IMR-90 (cell line): ENCODE measurements at regions not wholly inside any gene's neighbourhood (a gene's known extent, or its start where the extent isn't known, plus 50 kb on each side); places are given as distances from the start of the nearest gene placed in this dataset.

Experiments
- ATAC-seq: fragments of 200-7000 bp; cut with Tn5 transposase; 2 replicates; pipeline ENCODE4 v1.9.1; 2020; ENCODE audit warnings: low read depth, mild to moderate bottlenecking, moderate library complexity
- BruUV-seq: library from RNA; stranded (reverse); fragments of 400-500 nt; replicated peaks from 2 replicates; lab custom pipeline; 2021; lab: Mats Ljungman, UMichigan
- CTCF ChIA-PET: fragments of 300-600 bp; formaldehyde crosslinking; extraction: SDS; loops from one replicate; lab custom pipeline; 2021; ENCODE audit warnings: antibody characterized with exemption; lab: Yijun Ruan, JAX
- POLR2A ChIA-PET: fragments of 300-600 bp; sonication (Branson Sonifier 250); formaldehyde crosslinking; loops from one replicate; lab custom pipeline; 2022; ENCODE audit warnings: antibody characterized with exemption; ENCODE audit not compliant: unreplicated experiment; lab: Charles Lee
- DNase-seq: peaks from one replicate; pipeline ENCODE4 v3.0.0; 2013
- H2AFZ ChIP-seq: replicated peaks from 2 replicates; pipeline ENCODE3; 2013; ENCODE audit warnings: low read length, mild to moderate bottlenecking; ENCODE audit not compliant: poor library complexity
- H2AK5ac ChIP-seq: 2 replicates; pipeline ENCODE4 v1.6.1; 2013; ENCODE audit warnings: low read depth, low read length, inconsistent platforms
- H2AK9ac ChIP-seq: replicated peaks from 2 replicates; pipeline ENCODE3; 2013; ENCODE audit warnings: mild to moderate bottlenecking, low read depth, low read length, moderate library complexity; ENCODE audit not compliant: poor library complexity
- H2BK120ac ChIP-seq: 2 replicates; pipeline ENCODE4 v1.6.1; 2013; ENCODE audit warnings: low read depth, low read length, inconsistent platforms
- H2BK15ac ChIP-seq: 3 replicates; pipeline ENCODE4 v1.6.1; 2013; ENCODE audit warnings: low read depth, low read length, inconsistent platforms
- H2BK20ac ChIP-seq: 2 replicates; pipeline ENCODE4 v1.6.1; 2013; ENCODE audit warnings: low read depth, mild to moderate bottlenecking, inconsistent platforms, low read length, moderate library complexity
- H2BK5ac ChIP-seq: 2 replicates; pipeline ENCODE4 v1.6.1; 2013; ENCODE audit warnings: mild to moderate bottlenecking, low read depth, low read length, inconsistent platforms; ENCODE audit not compliant: poor library complexity, severe bottlenecking
- H3K14ac ChIP-seq: replicated peaks from 2 replicates; pipeline ENCODE4 v1.6.1; 2013; ENCODE audit warnings: low read depth, low read length, inconsistent platforms
- H3K18ac ChIP-seq: 2 replicates; pipeline ENCODE4 v1.6.1; 2013; ENCODE audit warnings: low read depth, low read length, control low read depth
- H3K23ac ChIP-seq: 2 replicates; pipeline ENCODE4 v1.6.1; 2013; ENCODE audit warnings: low read depth, low read length, inconsistent platforms
- H3K27ac ChIP-seq: 2 replicates; pipeline ENCODE4 v1.5.1; 2013; ENCODE audit warnings: mild to moderate bottlenecking, control low read depth, low read length; ENCODE audit not compliant: insufficient read depth
- H3K27me3 ChIP-seq: 2 replicates; pipeline ENCODE4 v1.6.1; 2013; ENCODE audit warnings: low read length; ENCODE audit not compliant: control insufficient read depth, insufficient read depth
- H3K36me3 ChIP-seq: 2 replicates; pipeline ENCODE4 v1.6.1; 2013; ENCODE audit warnings: low read length, mixed read lengths; ENCODE audit not compliant: control insufficient read depth, insufficient read depth
- H3K4ac ChIP-seq: 2 replicates; pipeline ENCODE4 v1.6.1; 2013; ENCODE audit warnings: low read depth, low read length, inconsistent platforms
- H3K4me1 ChIP-seq: 2 replicates; pipeline ENCODE4 v1.6.1; 2013; ENCODE audit warnings: low read length, mixed read lengths; ENCODE audit not compliant: control insufficient read depth, insufficient read depth
- H3K4me2 ChIP-seq: 2 replicates; pipeline ENCODE4 v1.6.1; 2013; ENCODE audit warnings: low read depth, mild to moderate bottlenecking, control low read depth, low read length, moderate library complexity
- H3K4me3 ChIP-seq: 2 replicates; pipeline ENCODE4 v1.5.1; 2013; ENCODE audit warnings: low read depth, mild to moderate bottlenecking, control low read depth, low read length, moderate library complexity; ENCODE audit not compliant: insufficient read depth
- H3K56ac ChIP-seq: 2 replicates; pipeline ENCODE4 v1.6.1; 2013; ENCODE audit warnings: low read length, inconsistent platforms; ENCODE audit not compliant: insufficient read depth; ENCODE audit errors: extremely low read depth
- H3K79me1 ChIP-seq, 2 experiments: 2 replicates each; pipeline ENCODE4 v1.6.1; 2013; ENCODE audit warnings: low read length in 2 of 2, inconsistent platforms in 1 of 2, low read depth in 1 of 2
- H3K9ac ChIP-seq: 2 replicates; pipeline ENCODE4 v1.6.1; 2013; ENCODE audit warnings: low read depth, low read length, control low read depth
- H3K9me1 ChIP-seq: 2 replicates; pipeline ENCODE4 v1.6.1; 2013; ENCODE audit warnings: low read length, inconsistent platforms; ENCODE audit not compliant: insufficient read depth
- H3K9me3 ChIP-seq: 2 replicates; pipeline ENCODE4 v1.6.1; 2013; ENCODE audit warnings: low read length; ENCODE audit not compliant: control insufficient read depth, insufficient read depth
- H4K20me1 ChIP-seq: 2 replicates; pipeline ENCODE4 v1.6.1; 2013; ENCODE audit warnings: low read length, inconsistent platforms; ENCODE audit not compliant: insufficient read depth
- H4K5ac ChIP-seq: 2 replicates; pipeline ENCODE4 v1.6.1; 2013; ENCODE audit warnings: mild to moderate bottlenecking, low read depth, low read length, control low read depth
- H4K8ac ChIP-seq, 2 experiments: 2 replicates each; pipeline ENCODE4 v1.6.1; 2013; ENCODE audit warnings: low read depth in 2 of 2, low read length in 2 of 2, control low read depth in 1 of 2, inconsistent platforms in 1 of 2
- H4K91ac ChIP-seq: 2 replicates; pipeline ENCODE4 v1.6.1; 2013; ENCODE audit warnings: low read depth, low read length, inconsistent platforms; ENCODE audit not compliant: insufficient read depth
- CEBPB ChIP-seq: IDR thresholded peaks from 2 replicates; pipeline ENCODE4 v1.6.1; 2012; ENCODE audit warnings: low read depth, low read length, improper control_type of control experiment
- FOS ChIP-seq: fragments of 150-350 bp; IDR thresholded peaks from 2 replicates; pipeline ENCODE4 v1.6.1; 2016; ENCODE audit warnings: low read depth, low read length
- MAZ ChIP-seq: IDR thresholded peaks from 2 replicates; pipeline ENCODE4 v1.6.1; 2012; ENCODE audit warnings: low read depth, mild to moderate bottlenecking, low read length, improper control_type of control experiment, moderate library complexity, borderline replicate concordance
- MXI1 ChIP-seq: IDR thresholded peaks from 2 replicates; pipeline ENCODE4 v1.6.1; 2012; ENCODE audit warnings: low read depth, mild to moderate bottlenecking, low read length, moderate library complexity, borderline replicate concordance
- NFE2L2 ChIP-seq: fragments of 150-350 bp; IDR thresholded peaks from 2 replicates; pipeline ENCODE4 v1.6.1; 2016; ENCODE audit warnings: low read depth, mild to moderate bottlenecking, low read length
- RAD21 ChIP-seq: IDR thresholded peaks from 2 replicates; pipeline ENCODE4 v1.6.1; 2012; ENCODE audit warnings: low read length, improper control_type of control experiment
- RCOR1 ChIP-seq: IDR thresholded peaks from 2 replicates; pipeline ENCODE4 v1.6.1; 2012; ENCODE audit warnings: mild to moderate bottlenecking, low read length, improper control_type of control experiment; ENCODE audit not compliant: insufficient replicate concordance
- SMC3 ChIP-seq: fragments of 150-350 bp; IDR thresholded peaks from 2 replicates; pipeline ENCODE4 v1.6.1; 2016; ENCODE audit warnings: low read depth, mild to moderate bottlenecking, antibody characterized with exemption, low read length, moderate library complexity
- WGBS, 2 experiments: methylation state at CpG; one replicate each; pipeline versions ENCODE4 v1.1.5 to v1.1.7; 2013; ENCODE audit warnings: missing lambda C conversion rate in 2 of 2; ENCODE audit not compliant: insufficient read length in 1 of 2; ENCODE audit errors: extremely low coverage in 2 of 2; 5-methylcytosine and 5-hydroxymethylcytosine counted together
- dilution Hi-C: fragments of 300-500 bp; cut with HindIII; formaldehyde crosslinking; loops from one replicate; pipeline ENCODE4 v1.14.3; 2018; ENCODE audit warnings: low sequenced_read_pairs; ENCODE audit not compliant: unreplicated experiment
- in situ Hi-C: fragments of 300-500 bp; cut with MboI; formaldehyde crosslinking; loops from 3 replicates; pipeline ENCODE4 v1.14.3; 2019; ENCODE audit warnings: low sequenced_read_pairs, inconsistent platforms, mixed read lengths
- intact Hi-C: fragments of 100-400 bp; cut with micrococcal nuclease; formaldehyde crosslinking; loops from 2 replicates; pipeline ENCODE4 v1.10.0; 2022
- TF ChIP-seq, protein P1 (sequence below): conservative IDR thresholded peaks from 2 replicates; pipeline ENCODE4 v1.5.1; 2012; ENCODE audit warnings: mild to moderate bottlenecking, low read depth, low read length, improper control_type of control experiment
- TF ChIP-seq, protein P2 (sequence below): fragments of 150-350 bp; IDR thresholded peaks from 2 replicates; pipeline ENCODE4 v1.6.1; 2017; ENCODE audit warnings: mild to moderate bottlenecking, antibody characterized with exemption, low read length, low read depth

DNA sequence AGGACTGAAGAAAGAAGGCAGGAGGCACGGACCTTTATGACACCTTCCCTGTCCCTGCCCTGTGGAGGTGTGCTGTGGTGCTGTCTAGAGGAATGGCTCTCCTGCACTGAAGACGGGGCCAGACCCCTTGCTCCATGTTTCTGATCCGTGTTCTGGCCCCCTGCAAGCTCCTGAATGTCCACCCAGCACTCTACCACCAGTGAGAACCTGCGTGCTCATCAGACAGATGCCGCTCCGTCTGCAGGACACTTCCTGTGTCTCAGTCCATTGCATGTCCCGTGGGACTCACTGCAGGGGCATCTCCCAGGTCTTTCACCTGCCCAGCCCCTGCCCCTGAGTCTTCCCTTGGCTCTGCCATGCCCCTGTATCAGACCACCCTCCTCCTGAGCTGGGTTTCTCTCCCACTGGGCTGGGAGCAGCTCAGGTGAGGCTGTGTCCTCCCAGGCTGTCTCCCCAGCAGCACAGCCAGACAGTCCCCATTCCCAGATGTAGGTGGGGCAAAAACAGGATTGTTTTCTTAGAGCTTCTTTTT lies 278.3 kb upstream of the ZNF32 start:
- Histone ChIP-seq H3K9ac (no peak overlapping the region), H3K18ac (no peak overlapping the region), H3K36me3 (no peaks in the 10 kb centered on the region), H2BK120ac (peak overlapping the region; percentile 15; the same call in 1 of the 2 replicates), H3K56ac (no peak overlapping the region), H3K79me1 (no peaks in the 10 kb centered on the region), H2BK15ac (peak overlapping the region; percentile 4; the same call in 1 of the 3 replicates), H3K27me3 (no peaks in the 10 kb centered on the region), H2AFZ (peak overlapping the region; percentile 35), H3K9me1 (peaks cover 11% of the 10 kb centered on the region), H3K4me1 (peaks cover 14% of the 10 kb centered on the region), H3K27ac (no peak overlapping the region), H3K4me3 (no peak overlapping the region), H4K20me1 (no peaks in the 10 kb centered on the region), H4K91ac (peak overlapping the region; percentile 27; the same call in 1 of the 2 replicates), H2AK5ac (peak overlapping the region; percentile 13), H3K14ac (0 out of 2 replicates have a peak overlapping the region, but pooled peaks have one; percentile 18), H3K23ac (no peak overlapping the region), H2AK9ac (no peak overlapping the region), H4K5ac (no peak overlapping the region), H2BK5ac (no peak overlapping the region), H3K4ac (peak overlapping the region; percentile 12; the same call in 1 of the 2 replicates), H3K4me2 (no peak overlapping the region), H3K9me3 (no peaks in the 10 kb centered on the region), H2BK20ac (no peak overlapping the region), H4K8ac (no peak overlapping the region)
- 86% methylated on average over 5 of the region's 7 CpGs; no CpG with 5 or more reads in 1 of the 2 experiments for WGBS, 2 experiments
- DNase-seq (no peak), ATAC-seq (no peak)
- ChIA-PET POLR2A (no interaction called here), CTCF (no interaction called here)
- BruUV-seq: no TSS peak
- TF ChIP-seq MAZ: no peak
- no peak for TF ChIP-seq SMC3
- TF ChIP-seq FOS: no peak
- TF ChIP-seq NFE2L2: no peak
- TF ChIP-seq RAD21: no peak
- TF ChIP-seq, protein P1, sequence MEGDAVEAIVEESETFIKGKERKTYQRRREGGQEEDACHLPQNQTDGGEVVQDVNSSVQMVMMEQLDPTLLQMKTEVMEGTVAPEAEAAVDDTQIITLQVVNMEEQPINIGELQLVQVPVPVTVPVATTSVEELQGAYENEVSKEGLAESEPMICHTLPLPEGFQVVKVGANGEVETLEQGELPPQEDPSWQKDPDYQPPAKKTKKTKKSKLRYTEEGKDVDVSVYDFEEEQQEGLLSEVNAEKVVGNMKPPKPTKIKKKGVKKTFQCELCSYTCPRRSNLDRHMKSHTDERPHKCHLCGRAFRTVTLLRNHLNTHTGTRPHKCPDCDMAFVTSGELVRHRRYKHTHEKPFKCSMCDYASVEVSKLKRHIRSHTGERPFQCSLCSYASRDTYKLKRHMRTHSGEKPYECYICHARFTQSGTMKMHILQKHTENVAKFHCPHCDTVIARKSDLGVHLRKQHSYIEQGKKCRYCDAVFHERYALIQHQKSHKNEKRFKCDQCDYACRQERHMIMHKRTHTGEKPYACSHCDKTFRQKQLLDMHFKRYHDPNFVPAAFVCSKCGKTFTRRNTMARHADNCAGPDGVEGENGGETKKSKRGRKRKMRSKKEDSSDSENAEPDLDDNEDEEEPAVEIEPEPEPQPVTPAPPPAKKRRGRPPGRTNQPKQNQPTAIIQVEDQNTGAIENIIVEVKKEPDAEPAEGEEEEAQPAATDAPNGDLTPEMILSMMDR: no peak
- TF ChIP-seq RCOR1: no peak
- TF ChIP-seq, protein P2, sequence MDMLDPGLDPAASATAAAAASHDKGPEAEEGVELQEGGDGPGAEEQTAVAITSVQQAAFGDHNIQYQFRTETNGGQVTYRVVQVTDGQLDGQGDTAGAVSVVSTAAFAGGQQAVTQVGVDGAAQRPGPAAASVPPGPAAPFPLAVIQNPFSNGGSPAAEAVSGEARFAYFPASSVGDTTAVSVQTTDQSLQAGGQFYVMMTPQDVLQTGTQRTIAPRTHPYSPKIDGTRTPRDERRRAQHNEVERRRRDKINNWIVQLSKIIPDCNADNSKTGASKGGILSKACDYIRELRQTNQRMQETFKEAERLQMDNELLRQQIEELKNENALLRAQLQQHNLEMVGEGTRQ: no peak
- no peak for TF ChIP-seq MXI1
- TF ChIP-seq CEBPB: no peak
- dilution Hi-C loops (no loop called here), intact Hi-C loops (no loop called here), in situ Hi-C loops (no loop called here)
